OCI-LY7 (cell line): ENCODE measurements at regions not wholly inside any gene's neighbourhood (a gene's known extent, or its start where the extent isn't known, plus 50 kb on each side); places are given as distances from the start of the nearest gene placed in this dataset.

Source experiments
- BruUV-seq: library from RNA; stranded (reverse); fragments of 400-500 nt; replicated peaks from 2 replicates; lab custom pipeline; 2021; lab: Mats Ljungman, UMichigan
- CTCF ChIA-PET: fragments of 300-600 bp; sonication (Branson Sonifier 250); formaldehyde crosslinking; loops from one replicate; lab custom pipeline; 2022; ENCODE audit warnings: antibody characterized with exemption; ENCODE audit not compliant: unreplicated experiment; lab: Charles Lee
- POLR2A ChIA-PET: fragments of 300-600 bp; sonication (Branson Sonifier 250); formaldehyde crosslinking; loops from one replicate; lab custom pipeline; 2022; ENCODE audit warnings: antibody characterized with exemption; lab: Charles Lee
- DNase-seq: peaks from one replicate; pipeline ENCODE4 v3.0.0-alpha.2; 2015; ENCODE audit warnings: low spot score
- H2AFZ ChIP-seq: fragments of 200-600 bp; sonication (generic), shearing (Covaris generic); 2 replicates; pipeline ENCODE4 v1.6.1; 2014; ENCODE audit warnings: mild to moderate bottlenecking, antibody characterized with exemption, low read length, moderate library complexity
- H3K27ac ChIP-seq: fragments of 200-600 bp; sonication (generic); 2 replicates; pipeline ENCODE4 v1.5.1; 2014; ENCODE audit warnings: mixed run types, low read depth, mild to moderate bottlenecking, moderate library complexity, low read length, inconsistent platforms; ENCODE audit not compliant: poor library complexity, severe bottlenecking
- H3K36me3 ChIP-seq: fragments of 200-600 bp; sonication (generic); 2 replicates; pipeline ENCODE4 v1.6.1; 2014; ENCODE audit warnings: mild to moderate bottlenecking, antibody characterized with exemption, low read length, moderate library complexity, mixed read lengths; ENCODE audit not compliant: insufficient read depth
- H3K4me1 ChIP-seq: fragments of 200-600 bp; sonication (generic); 2 replicates; pipeline ENCODE4 v1.5.1; 2014; ENCODE audit warnings: mild to moderate bottlenecking, low read length; ENCODE audit not compliant: insufficient read depth, poor library complexity, severe bottlenecking
- H3K4me2 ChIP-seq: fragments of 200-600 bp; sonication (generic); 2 replicates; pipeline ENCODE4 v1.6.1; 2014; ENCODE audit warnings: mild to moderate bottlenecking, low read length
- H3K4me3 ChIP-seq: fragments of 200-600 bp; sonication (generic); 2 replicates; pipeline ENCODE4 v1.5.1; 2014; ENCODE audit warnings: mild to moderate bottlenecking, low read depth, low read length; ENCODE audit not compliant: poor library complexity, severe bottlenecking
- H3K79me2 ChIP-seq: fragments of 200-600 bp; sonication (generic); 2 replicates; pipeline ENCODE4 v1.6.1; 2016; ENCODE audit warnings: low read depth, mild to moderate bottlenecking, low read length, moderate library complexity, mixed read lengths; ENCODE audit not compliant: insufficient read depth
- H3K9me2 ChIP-seq: fragments of 200-600 bp; sonication (generic); 2 replicates; pipeline ENCODE4 v1.6.1; 2016; ENCODE audit warnings: mild to moderate bottlenecking, low read length, mixed read lengths; ENCODE audit not compliant: insufficient read depth
- H3K9me3 ChIP-seq: fragments of 200-600 bp; sonication (generic); 2 replicates; pipeline ENCODE4 v1.6.1; 2014; ENCODE audit warnings: mild to moderate bottlenecking, mixed run types, low read length, mixed read lengths
- H4K20me1 ChIP-seq: fragments of 200-600 bp; sonication (generic); 2 replicates; pipeline ENCODE4 v1.6.1; 2014; ENCODE audit warnings: mild to moderate bottlenecking, antibody characterized with exemption, low read length, moderate library complexity, mixed read lengths; ENCODE audit not compliant: insufficient read depth
- CTCF ChIP-seq: fragments of 200-600 bp; sonication (generic); conservative IDR thresholded peaks from 2 replicates; pipeline ENCODE4 v1.5.1; 2014; ENCODE audit warnings: mild to moderate bottlenecking, antibody characterized with exemption, low read length, moderate library complexity, mixed read lengths
- EZH2phosphoT487 ChIP-seq: fragments of 200-600 bp; sonication (generic); IDR thresholded peaks from 2 replicates; pipeline ENCODE4 v1.6.1; 2018; ENCODE audit warnings: low read depth, borderline replicate concordance, mild to moderate bottlenecking, mixed run types, antibody characterized with exemption, low read length, moderate library complexity, mixed read lengths
- intact Hi-C: fragments of 100-400 bp; cut with micrococcal nuclease; formaldehyde crosslinking; loops from one replicate; pipeline ENCODE4 v1.10.0; 2022; ENCODE audit not compliant: unreplicated experiment

GRCh38 chr2:120540719-120541552, 194.7 kb upstream of the GLI2 start:
- no peak overlapping the region for H3K27ac ChIP-seq
- H4K20me1 ChIP-seq = no peaks in the 10 kb centered on the region
- H3K4me3 ChIP-seq = no peak overlapping the region
- no TSS peak for BruUV-seq
- H3K4me1 ChIP-seq = no peaks in the 10 kb centered on the region
- no peaks in the 10 kb centered on the region for H3K36me3 ChIP-seq
- H2AFZ ChIP-seq = no peak overlapping the region
- POLR2A ChIA-PET = no interaction called here
- TF ChIP-seq CTCF (no peak), EZH2phosphoT487 (no peak)
- H3K79me2 ChIP-seq = no peaks in the 10 kb centered on the region
- H3K4me2 ChIP-seq = no peak overlapping the region
- H3K9me3 ChIP-seq = no peaks in the 10 kb centered on the region
- CTCF ChIA-PET = no interaction called here
- DNase-seq = no peak
- no peaks in the 10 kb centered on the region for H3K9me2 ChIP-seq
- intact Hi-C loops = no loop called here

GRCh38 chr2:120541553-120541932, 194.1 kb upstream of the GLI2 start:
- TF ChIP-seq EZH2phosphoT487 (no peak), CTCF (no peak)
- CTCF ChIA-PET = no interaction called here
- no peak for DNase-seq
- no peaks in the 10 kb centered on the region for H3K9me3 ChIP-seq
- intact Hi-C loops = no loop called here
- H3K79me2 ChIP-seq = no peaks in the 10 kb centered on the region
- H2AFZ ChIP-seq = no peak overlapping the region
- H3K4me3 ChIP-seq = no peak overlapping the region
- no peaks in the 10 kb centered on the region for H3K36me3 ChIP-seq
- BruUV-seq = no TSS peak
- no peak overlapping the region for H3K27ac ChIP-seq
- no peaks in the 10 kb centered on the region for H4K20me1 ChIP-seq
- no peaks in the 10 kb centered on the region for H3K4me1 ChIP-seq
- POLR2A ChIA-PET = no interaction called here
- no peaks in the 10 kb centered on the region for H3K9me2 ChIP-seq
- no peak overlapping the region for H3K4me2 ChIP-seq

- ChIA-PET POLR2A (interaction anchor here (0.7 kb wide), 1 partner anchor 376 kb away, joined by 3 read pairs; no protein-coding TSS in a partner anchor), CTCF (no interaction called here)
- Histone ChIP-seq H3K27ac (no peak overlapping the region), H3K79me2 (no peaks in the 10 kb centered on the region), H3K4me1 (no peaks in the 10 kb centered on the region), H3K4me3 (no peak overlapping the region), H4K20me1 (no peaks in the 10 kb centered on the region), H3K9me2 (no peaks in the 10 kb centered on the region), H3K36me3 (no peaks in the 10 kb centered on the region), H3K9me3 (no peaks in the 10 kb centered on the region), H3K4me2 (no peak overlapping the region), H2AFZ (no peak overlapping the region)
- no TSS peak for BruUV-seq
- no peak for DNase-seq
- TF ChIP-seq CTCF (no peak), EZH2phosphoT487 (no peak)
- intact Hi-C loops = no loop called here
Observed at GRCh38 chr2:120541972-120542670, 193.5 kb upstream of the GLI2 start.
